Upper lobe of left lung (tissue), 6 donors: ENCODE measurements at regions not wholly inside any gene's neighbourhood (a gene's known extent, or its start where the extent isn't known, plus 50 kb on each side); places are given as distances from the start of the nearest gene placed in this dataset.

Source experiments
- ATAC-seq, 2 donors: fragments of 200-7000 bp; cut with Tn5 transposase; one replicate each; pipeline ENCODE4 v1.9.1; 2022; ENCODE audit warnings: mild to moderate bottlenecking in 2 of 2, moderate library complexity in 2 of 2; ENCODE audit not compliant: low FRiP score in 2 of 2
- DNase-seq, 2 donors: peaks; one replicate each; pipeline ENCODE4 v3.0.0-alpha.2; 2019 to 2020
- H3K27ac ChIP-seq, 4 donors: fragments of 200-600 bp; sonication (generic); one replicate each; pipeline ENCODE4 v1.5.1; 2016 to 2019
- H3K27me3 ChIP-seq, 4 donors: fragments of 200-600 bp; sonication (generic); one replicate each; pipeline ENCODE4 v1.5.1; 2017 to 2019
- H3K36me3 ChIP-seq, 4 donors: fragments of 200-600 bp; sonication (generic); one replicate each; pipeline ENCODE4 v1.5.1; 2016 to 2019
- H3K4me1 ChIP-seq, 4 donors: fragments of 200-600 bp; sonication (generic); one replicate each; pipeline ENCODE4 v1.5.1; 2018 to 2019
- H3K4me3 ChIP-seq, 4 donors: fragments of 200-600 bp; sonication (generic); one replicate each; pipeline ENCODE4 v1.5.1; 2017 to 2019; ENCODE audit warnings: mild to moderate bottlenecking in 2 of 4, moderate library complexity in 1 of 4
- H3K9me3 ChIP-seq, 4 donors: fragments of 200-600 bp; sonication (generic); one replicate each; pipeline ENCODE4 v1.5.1; 2018 to 2019
- CTCF ChIP-seq, 6 experiments: fragments of 450-650 bp in 4 of 6; fragments of 200-600 bp in 2 of 6; sonication (generic) in 2 of 6; IDR thresholded peaks; one replicate each; pipeline ENCODE4 v1.5.1; 2016 to 2019; ENCODE audit warnings: antibody characterized with exemption in 6 of 6
- EP300 ChIP-seq, 4 donors: sonication (generic); formaldehyde crosslinking; IDR thresholded peaks; one replicate each; pipeline ENCODE4 v1.5.1; 2017; ENCODE audit warnings: antibody characterized with exemption in 4 of 4, control low read depth in 2 of 4
- POLR2A ChIP-seq, 4 donors: fragments of 450-650 bp; IDR thresholded peaks; one replicate each; pipeline ENCODE4 v1.5.1; 2016 to 2017; ENCODE audit warnings: antibody characterized with exemption in 4 of 4, mild to moderate bottlenecking in 2 of 4
- POLR2AphosphoS5 ChIP-seq, 2 donors: sonication (generic); formaldehyde crosslinking; IDR thresholded peaks; one replicate each; pipeline ENCODE4 v1.5.1; 2017; ENCODE audit warnings: antibody characterized with exemption in 2 of 2
- WGBS, 2 donors: methylation state at CpG; one replicate each; pipeline ENCODE4 v1.1.5; 2017 to 2018; 5-methylcytosine and 5-hydroxymethylcytosine counted together
- donor health status: DM: no; HTN: no; CAD: no; lungs with moderate emphysema.
- donor health status: DM: no; HTN: yes; CAD: no; lungs with severe emphysema.

DNA sequence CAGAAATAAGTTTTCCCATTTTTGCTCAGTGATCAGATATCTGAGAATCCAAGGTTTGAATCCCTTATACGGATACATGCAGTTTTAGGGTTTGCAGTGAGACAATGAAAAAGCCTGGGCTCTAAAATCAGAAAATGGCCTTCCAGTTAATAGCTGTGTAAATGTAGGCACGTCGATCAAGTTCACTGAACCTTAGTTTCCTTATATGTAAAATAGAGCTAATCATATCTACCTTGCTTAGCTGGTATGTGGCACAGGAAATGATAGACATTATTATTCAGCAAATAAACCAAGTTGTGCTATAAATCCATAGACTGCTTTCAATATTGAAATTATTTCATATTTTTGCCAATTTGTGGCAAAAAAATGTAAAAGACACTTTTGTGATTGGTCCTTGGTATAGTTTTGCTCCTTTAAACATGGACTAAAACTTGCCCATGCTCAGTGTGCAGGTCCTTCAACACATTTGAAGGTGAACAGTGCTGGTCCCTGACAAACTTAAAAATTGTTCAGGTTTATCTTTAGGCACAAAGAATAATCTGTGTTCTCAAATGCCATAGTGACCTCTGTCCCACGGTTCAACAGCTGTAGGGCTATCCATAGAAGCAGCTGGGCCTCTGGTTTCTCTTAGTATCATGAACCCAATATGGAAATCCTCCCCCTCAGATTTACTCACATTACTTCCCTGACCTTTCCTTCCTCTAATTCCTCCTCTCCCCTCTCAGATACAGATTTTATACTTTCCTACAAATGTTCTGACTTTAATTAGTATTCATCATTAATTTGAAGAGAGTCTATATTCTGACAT, 51.0 kb downstream of the CCDC54 start:
- ATAC-seq = no peak
- Histone ChIP-seq H3K4me1 (peaks cover 15 to 25% (median 17%) of the 10 kb centered on the region in 4 donors), H3K27ac (no peak overlapping the region), H3K27me3 (no peaks in the 10 kb centered on the region), H3K9me3 (no peaks in the 10 kb centered on the region), H3K36me3 (no peaks in the 10 kb centered on the region), H3K4me3 (no peak overlapping the region)
- no peak for DNase-seq
- TF ChIP-seq POLR2A (IDR thresholded peaks at IDR 0.05) = no peak
- no peak for TF ChIP-seq EP300 (IDR thresholded peaks at IDR 0.05)
- no peak for TF ChIP-seq POLR2AphosphoS5 (IDR thresholded peaks at IDR 0.05)
- TF ChIP-seq CTCF (IDR thresholded peaks at IDR 0.05) = no peak
- 84 to 88% methylated on average over 4 of the region's 4 CpGs for WGBS, 2 donors

DNA sequence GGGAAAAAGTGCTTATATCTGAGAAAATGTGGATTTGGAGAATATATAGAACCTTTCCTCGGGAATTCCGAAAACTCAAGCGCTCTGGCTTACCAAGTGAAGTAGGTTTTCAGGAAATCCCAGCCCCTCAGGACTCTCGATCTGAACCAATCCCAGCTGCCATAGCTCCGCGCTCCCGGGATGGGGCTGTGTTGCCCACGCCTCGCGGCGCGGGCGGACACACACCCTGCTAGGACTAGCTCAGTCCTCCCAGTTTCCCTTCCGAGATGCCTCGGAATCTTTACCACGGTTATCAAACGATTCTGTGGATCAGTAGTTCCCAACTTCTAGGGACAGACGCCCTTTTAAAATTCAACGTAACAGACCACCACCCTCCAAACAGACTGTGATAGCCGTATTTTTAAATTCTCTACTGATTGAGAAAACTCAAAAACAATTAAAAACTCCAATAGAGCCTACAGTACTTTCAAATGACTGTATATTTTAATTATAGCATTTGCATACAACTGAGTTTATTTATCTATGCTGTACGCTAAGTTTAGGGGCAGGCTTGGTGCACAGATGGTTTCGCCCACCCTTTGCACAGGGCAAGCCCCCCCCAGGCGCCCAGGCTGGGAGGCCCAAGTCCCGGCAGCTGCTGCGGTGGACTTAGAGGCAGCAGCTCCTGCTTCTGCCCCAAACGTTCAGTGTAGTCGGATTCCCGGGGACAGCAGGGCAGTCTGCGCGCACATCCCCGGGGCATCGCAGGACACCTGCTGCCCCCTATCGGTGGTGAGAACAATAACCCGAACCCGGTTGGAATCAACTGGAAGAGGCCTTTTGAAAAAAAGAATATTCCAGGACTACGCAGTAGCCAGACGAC, 52.3 kb downstream of the CCDC54 start:
- H3K4me3 ChIP-seq = peak overlapping the region; percentile 1 to 95 (median 75)
- DNase-seq = peak; percentile 81 to 86
- peak overlapping the region; percentile 63 to 98 (median 95) for H3K27ac ChIP-seq
- H3K36me3 ChIP-seq = no peaks in the 10 kb centered on the region
- H3K9me3 ChIP-seq = no peaks in the 10 kb centered on the region
- WGBS, 2 donors = 14 to 31% methylated on average over 33 to 37 of the region's 37 CpGs
- H3K4me1 ChIP-seq = peaks cover 15 to 25% (median 17%) of the 10 kb centered on the region in 4 donors
- H3K27me3 ChIP-seq = no peaks in the 10 kb centered on the region
- ATAC-seq = peak; percentile 91 to 92
- TF ChIP-seq POLR2AphosphoS5 (IDR thresholded peaks at IDR 0.05) (no peak), EP300 (IDR thresholded peaks at IDR 0.05) (no peak), CTCF (IDR thresholded peaks at IDR 0.05) (peak; percentile 77 to 89 (median 80))

- WGBS, 2 donors = 17 to 24% methylated on average over 21 to 23 of the region's 23 CpGs
- peak overlapping the region; percentile 35 to 95 (median 75) for H3K4me3 ChIP-seq
- ATAC-seq (peak in 1 of 2 donors; percentile 2), DNase-seq (peak in 1 of 2 donors; percentile 24)
- no peaks in the 10 kb centered on the region for H3K27me3 ChIP-seq
- H3K4me1 ChIP-seq = peaks cover 15 to 25% (median 17%) of the 10 kb centered on the region in 4 donors
- H3K27ac ChIP-seq = peak overlapping the region; percentile 93 to 98 (median 95)
- H3K9me3 ChIP-seq = no peaks in the 10 kb centered on the region
- H3K36me3 ChIP-seq = no peaks in the 10 kb centered on the region
- TF ChIP-seq POLR2AphosphoS5 (IDR thresholded peaks at IDR 0.05) (no peak), POLR2A (IDR thresholded peaks at IDR 0.05) (no peak), EP300 (IDR thresholded peaks at IDR 0.05) (no peak), CTCF (IDR thresholded peaks at IDR 0.05) (no peak)
These were observed 53.2 kb downstream of the CCDC54 start for GRCh38 chr3:107430214-107430995.

- peak; percentile 15 to 34 for ATAC-seq
- no peak for TF ChIP-seq EP300 (IDR thresholded peaks at IDR 0.05)
- TF ChIP-seq CTCF (IDR thresholded peaks at IDR 0.05) = no peak
- no peak for TF ChIP-seq POLR2A (IDR thresholded peaks at IDR 0.05)
- Histone ChIP-seq H3K4me3 (peak overlapping the region; percentile 35 to 95 (median 75)), H3K9me3 (no peaks in the 10 kb centered on the region), H3K27me3 (no peaks in the 10 kb centered on the region), H3K4me1 (peaks cover 15 to 20% (median 17%) of the 10 kb centered on the region in 4 donors), H3K36me3 (no peaks in the 10 kb centered on the region), H3K27ac (peak overlapping the region; percentile 93 to 98 (median 95))
- peak in 1 of 2 donors; percentile 37 for DNase-seq
- 0% methylated on average over 6 to 16 of the region's 16 CpGs for WGBS, 2 donors
These were observed 53.7 kb downstream of the CCDC54 start for GRCh38 chr3:107430996-107431245.
